ENCODE measurements at regions not wholly inside any gene's neighbourhood (a gene's known extent, or its start where the extent isn't known, plus 50 kb on each side); places are given as distances from the start of the nearest gene placed in this dataset.

DNA sequence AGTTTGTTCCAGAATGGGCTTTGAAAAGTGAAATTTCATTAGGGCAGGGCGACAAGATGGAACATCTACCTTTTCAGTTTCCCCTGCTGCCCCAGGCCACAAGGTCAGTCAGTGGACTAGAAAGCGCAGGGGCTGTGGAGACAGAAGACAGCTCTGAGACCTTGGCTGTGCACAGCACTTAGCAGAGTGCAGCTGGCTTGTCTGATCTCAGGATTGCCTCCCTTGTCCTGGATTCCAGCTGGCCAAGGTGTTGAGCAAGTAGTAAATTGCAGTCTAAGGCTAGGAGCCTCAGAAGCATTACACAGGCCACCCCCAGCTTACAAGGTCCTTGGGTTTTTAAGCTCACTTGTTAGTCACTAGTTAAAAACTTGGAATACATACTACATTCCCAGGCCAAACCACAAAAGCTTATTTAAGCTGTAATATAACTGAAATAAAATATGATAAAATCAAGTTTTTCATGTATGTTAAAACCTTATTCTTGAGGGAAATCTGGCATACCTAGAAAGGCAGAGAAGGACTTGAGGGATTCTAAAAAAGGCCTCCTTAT is 67.3 kb upstream of the NPY start:
- no peak for DNase-seq

- no peak for DNase-seq
Observed at GRCh38 chr7:24221500-24221899, 62.5 kb upstream of the NPY start.

- no peak for DNase-seq
Observed at GRCh38 chr7:24227068-24227467, 56.9 kb upstream of the NPY start.

GRCh38 chr7:24227603-24228359 is 56.2 kb upstream of the NPY start:
- DNase-seq, result peak; percentile 6

GRCh38 chr7:24229481-24230226 is 54.3 kb upstream of the NPY start:
- no peak for DNase-seq

DNA sequence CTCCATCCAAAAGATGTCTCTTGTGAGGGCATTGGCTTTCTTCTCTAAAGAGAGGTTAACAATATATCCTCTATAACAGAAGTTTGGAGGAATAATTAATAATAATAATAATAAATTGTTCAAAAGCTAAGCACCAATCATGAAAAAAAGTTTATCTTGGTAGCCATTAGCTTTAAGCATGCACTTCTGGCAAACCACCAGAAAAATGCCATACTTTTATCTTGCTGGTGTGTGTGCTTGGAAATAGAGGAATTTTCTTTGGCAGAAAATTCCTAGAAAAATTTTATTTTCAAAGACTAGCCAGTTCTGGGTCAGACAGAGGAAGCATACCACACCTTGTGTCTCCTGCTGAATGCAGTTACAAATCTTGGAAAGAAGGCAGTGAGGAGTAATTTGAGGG is 52.5 kb upstream of the NPY start:
- DNase-seq, result no peak

DNA sequence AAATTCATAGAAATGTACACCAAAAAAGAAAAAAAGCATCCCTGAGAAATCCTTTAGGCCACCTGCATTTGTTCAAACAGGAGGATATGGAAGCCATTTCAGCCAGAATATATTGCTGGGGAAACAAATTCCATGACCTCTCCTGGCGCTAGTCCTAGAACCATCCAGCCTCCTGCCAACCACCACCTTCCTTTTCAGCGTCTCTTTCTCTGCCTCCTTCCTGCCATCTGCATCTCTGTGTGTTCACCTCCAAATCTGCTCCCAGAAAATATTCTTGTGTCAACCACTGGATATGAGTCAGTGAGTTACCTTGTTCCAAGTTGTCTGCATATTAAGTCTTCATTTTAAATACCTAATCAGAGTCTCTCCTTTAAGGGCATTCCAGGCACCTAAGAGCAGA is 50.6 kb upstream of the NPY start:
- no peak for DNase-seq
